Osteoblast (primary cell): ENCODE measurements at regions not wholly inside any gene's neighbourhood (a gene's known extent, or its start where the extent isn't known, plus 50 kb on each side); places are given as distances from the start of the nearest gene placed in this dataset.

ENCODE experiments used
- DNase-seq: peaks from one replicate; pipeline ENCODE4 v3.0.0; 2011; ENCODE audit warnings: low spot score, mixed read lengths; ENCODE audit not compliant: insufficient read length; ENCODE audit errors: missing footprints
- H2AFZ ChIP-seq: 2 replicates; pipeline ENCODE4 v1.6.0; 2011; ENCODE audit warnings: mild to moderate bottlenecking, low read length
- H3K27ac ChIP-seq: 2 replicates; pipeline ENCODE4 v1.5.1; 2011; ENCODE audit warnings: mild to moderate bottlenecking, low read depth, low read length, moderate library complexity
- H3K27me3 ChIP-seq: 2 replicates; pipeline ENCODE4 v1.6.0; 2012; ENCODE audit warnings: mild to moderate bottlenecking, control low read depth, inconsistent platforms, low read length, moderate library complexity; ENCODE audit not compliant: insufficient read depth
- H3K36me3 ChIP-seq: 2 replicates; pipeline ENCODE4 v1.5.1; 2011; ENCODE audit warnings: mild to moderate bottlenecking, low read length, control low read depth, moderate library complexity; ENCODE audit not compliant: insufficient read depth
- H3K4me1 ChIP-seq: 2 replicates; pipeline ENCODE4 v1.5.1; 2011; ENCODE audit warnings: mild to moderate bottlenecking, low read length, control low read depth, moderate library complexity; ENCODE audit not compliant: insufficient read depth
- H3K4me2 ChIP-seq: 2 replicates; pipeline ENCODE4 v1.6.0; 2011; ENCODE audit warnings: mild to moderate bottlenecking, low read length; ENCODE audit not compliant: insufficient read depth
- H3K4me3 ChIP-seq: fragments of 200-600 bp; sonication (generic); 3 replicates; pipeline ENCODE4 v1.5.1; 2012; ENCODE audit warnings: mild to moderate bottlenecking, low read length, inconsistent platforms; ENCODE audit not compliant: insufficient read depth
- H3K79me2 ChIP-seq: 2 replicates; pipeline ENCODE4 v1.6.0; 2012; ENCODE audit warnings: mild to moderate bottlenecking, low read length, control low read depth, inconsistent platforms; ENCODE audit not compliant: insufficient read depth
- H3K9me3 ChIP-seq: 2 replicates; pipeline ENCODE4 v1.5.1; 2011; ENCODE audit warnings: low read depth, low read length, control low read depth
- H4K20me1 ChIP-seq: 2 replicates; pipeline ENCODE4 v1.6.0; 2012; ENCODE audit warnings: mild to moderate bottlenecking, low read length, control low read depth; ENCODE audit not compliant: insufficient read depth
- TF ChIP-seq, protein P1 (sequence below): IDR thresholded peaks from 2 replicates; pipeline ENCODE4 v1.5.1; 2011; ENCODE audit warnings: mild to moderate bottlenecking, low read depth, low read length, moderate library complexity; ENCODE audit errors: extremely low read depth

DNA sequence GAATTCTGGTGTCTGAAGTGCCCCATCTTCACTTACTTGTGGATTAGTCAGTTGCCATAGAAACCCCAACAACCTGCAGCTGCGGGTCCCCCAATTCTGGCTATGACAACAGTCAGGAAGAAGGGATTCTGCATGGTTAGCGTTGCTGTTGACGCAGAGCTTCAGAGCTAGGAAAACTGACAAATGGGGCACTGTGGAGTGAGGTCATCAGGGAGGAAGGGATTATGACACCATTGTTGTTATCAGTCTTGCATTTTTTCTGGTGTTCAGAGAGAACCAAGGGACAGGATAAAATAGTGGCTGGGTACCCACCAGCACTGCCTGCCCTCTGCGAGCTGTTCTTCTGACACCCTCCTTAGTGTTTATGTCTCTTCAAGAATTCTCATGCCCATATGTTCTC is 367.7 kb upstream of the ARRDC4 start:
- Histone ChIP-seq H3K79me2 (no peaks in the 10 kb centered on the region), H2AFZ (no peak overlapping the region), H3K36me3 (no peaks in the 10 kb centered on the region), H3K4me1 (no peaks in the 10 kb centered on the region), H4K20me1 (no peaks in the 10 kb centered on the region), H3K27me3 (no peaks in the 10 kb centered on the region), H3K4me3 (no peak overlapping the region), H3K4me2 (no peak overlapping the region), H3K27ac (no peak overlapping the region), H3K9me3 (peaks cover 5% of the 10 kb centered on the region)
- TF ChIP-seq, protein P1, sequence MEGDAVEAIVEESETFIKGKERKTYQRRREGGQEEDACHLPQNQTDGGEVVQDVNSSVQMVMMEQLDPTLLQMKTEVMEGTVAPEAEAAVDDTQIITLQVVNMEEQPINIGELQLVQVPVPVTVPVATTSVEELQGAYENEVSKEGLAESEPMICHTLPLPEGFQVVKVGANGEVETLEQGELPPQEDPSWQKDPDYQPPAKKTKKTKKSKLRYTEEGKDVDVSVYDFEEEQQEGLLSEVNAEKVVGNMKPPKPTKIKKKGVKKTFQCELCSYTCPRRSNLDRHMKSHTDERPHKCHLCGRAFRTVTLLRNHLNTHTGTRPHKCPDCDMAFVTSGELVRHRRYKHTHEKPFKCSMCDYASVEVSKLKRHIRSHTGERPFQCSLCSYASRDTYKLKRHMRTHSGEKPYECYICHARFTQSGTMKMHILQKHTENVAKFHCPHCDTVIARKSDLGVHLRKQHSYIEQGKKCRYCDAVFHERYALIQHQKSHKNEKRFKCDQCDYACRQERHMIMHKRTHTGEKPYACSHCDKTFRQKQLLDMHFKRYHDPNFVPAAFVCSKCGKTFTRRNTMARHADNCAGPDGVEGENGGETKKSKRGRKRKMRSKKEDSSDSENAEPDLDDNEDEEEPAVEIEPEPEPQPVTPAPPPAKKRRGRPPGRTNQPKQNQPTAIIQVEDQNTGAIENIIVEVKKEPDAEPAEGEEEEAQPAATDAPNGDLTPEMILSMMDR: no peak
- no peak for DNase-seq

GRCh38 chr15:97597801-97598200 is 362.7 kb upstream of the ARRDC4 start:
- peaks cover 13% of the 10 kb centered on the region for H3K9me3 ChIP-seq
- no peak overlapping the region for H2AFZ ChIP-seq
- DNase-seq: peak; percentile 22
- no peaks in the 10 kb centered on the region for H3K4me1 ChIP-seq
- no peaks in the 10 kb centered on the region for H3K36me3 ChIP-seq
- TF ChIP-seq, protein P1: no peak
- H3K4me2 ChIP-seq: no peak overlapping the region
- no peaks in the 10 kb centered on the region for H3K27me3 ChIP-seq
- H3K4me3 ChIP-seq: no peak overlapping the region
- H3K27ac ChIP-seq: no peak overlapping the region
- no peaks in the 10 kb centered on the region for H3K79me2 ChIP-seq
- H4K20me1 ChIP-seq: no peaks in the 10 kb centered on the region

GRCh38 chr15:97598353-97598798 is 362.1 kb upstream of the ARRDC4 start:
- Histone ChIP-seq H3K27me3 (no peaks in the 10 kb centered on the region), H3K36me3 (no peaks in the 10 kb centered on the region), H3K4me3 (no peak overlapping the region), H3K27ac (no peak overlapping the region), H3K79me2 (no peaks in the 10 kb centered on the region), H4K20me1 (no peaks in the 10 kb centered on the region), H2AFZ (no peak overlapping the region), H3K9me3 (peaks cover 12% of the 10 kb centered on the region), H3K4me1 (no peaks in the 10 kb centered on the region), H3K4me2 (no peak overlapping the region)
- no peak for DNase-seq
- TF ChIP-seq, protein P1: no peak

DNA sequence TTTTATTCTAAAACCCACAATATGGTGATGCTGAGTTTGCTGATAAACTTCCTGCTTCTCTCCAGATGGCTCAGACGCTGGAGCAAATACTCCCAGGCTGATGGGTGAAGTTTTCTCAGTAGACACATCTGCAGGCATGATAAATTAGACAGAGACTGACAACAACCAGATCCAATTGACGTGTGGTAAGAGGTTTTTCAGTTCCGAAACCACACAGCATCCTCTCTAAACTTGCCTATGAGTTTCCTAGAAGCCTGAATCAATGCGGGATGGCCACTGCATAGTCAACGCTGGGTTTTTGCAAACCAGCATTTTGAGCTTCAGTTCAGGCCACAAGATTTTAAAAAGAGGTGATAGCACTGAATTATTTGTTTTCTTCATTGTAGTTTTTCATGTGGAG is 360.3 kb upstream of the ARRDC4 start:
- no peaks in the 10 kb centered on the region for H3K36me3 ChIP-seq
- H3K9me3 ChIP-seq: peaks cover 12% of the 10 kb centered on the region
- no peaks in the 10 kb centered on the region for H3K27me3 ChIP-seq
- no peak for DNase-seq
- no peaks in the 10 kb centered on the region for H4K20me1 ChIP-seq
- H3K27ac ChIP-seq: no peak overlapping the region
- TF ChIP-seq, protein P1: no peak
- no peaks in the 10 kb centered on the region for H3K79me2 ChIP-seq
- H2AFZ ChIP-seq: no peak overlapping the region
- H3K4me2 ChIP-seq: no peak overlapping the region
- no peak overlapping the region for H3K4me3 ChIP-seq
- H3K4me1 ChIP-seq: no peaks in the 10 kb centered on the region
